H1 (cell line): ENCODE measurements at regions not wholly inside any gene's neighbourhood (a gene's known extent, or its start where the extent isn't known, plus 50 kb on each side); places are given as distances from the start of the nearest gene placed in this dataset.
"Not testable (repeated sequence)": the region's sequence is repeated elsewhere in the genome, so short reads cannot be mapped to it uniquely, and the experiment has no call there.

Source experiments
- CTCF ChIA-PET: fragments of 300-600 bp; sonication (Branson Sonifier 250); formaldehyde crosslinking; loops from one replicate; lab custom pipeline; 2021; ENCODE audit not compliant: partially characterized antibody; lab: Charles Lee
- POLR2A ChIA-PET: fragments of 300-600 bp; sonication (Branson Sonifier 250); formaldehyde crosslinking; loops from one replicate; lab custom pipeline; 2021; ENCODE audit warnings: inconsistent platforms; ENCODE audit not compliant: partially characterized antibody; lab: Charles Lee
- DNase-seq, 2 experiments: peaks; one replicate each; pipeline versions ENCODE4 v3.0.0 to v3.0.0-alpha.2; 2010 to 2022; ENCODE audit warnings: low spot score in 2 of 2, low read depth in 1 of 2, mixed read lengths in 1 of 2
- FAIRE-seq: peaks from 2 replicates; lab custom pipeline; 2011; peaks lifted over from hg19 to GRCh38; lab: Jason Lieb, UNC
- H2AFZ ChIP-seq: 2 replicates; pipeline ENCODE4 v1.8.1; 2012; ENCODE audit warnings: low read length, inconsistent platforms
- H2AK5ac ChIP-seq: 2 replicates; pipeline ENCODE4 v1.6.1; 2013; ENCODE audit warnings: low read depth, low read length
- H2BK120ac ChIP-seq: replicated peaks from 2 replicates; pipeline ENCODE3; 2013; ENCODE audit warnings: low read depth, low read length, inconsistent platforms
- H2BK12ac ChIP-seq: 2 replicates; pipeline ENCODE4 v1.6.1; 2013; ENCODE audit warnings: low read depth, low read length
- H2BK15ac ChIP-seq: 2 replicates; pipeline ENCODE4 v1.6.1; 2013; ENCODE audit warnings: low read length
- H2BK20ac ChIP-seq: 2 replicates; pipeline ENCODE4 v1.6.1; 2013; ENCODE audit warnings: low read length
- H2BK5ac ChIP-seq: 2 replicates; pipeline ENCODE4 v1.6.1; 2013; ENCODE audit warnings: low read depth, low read length
- H3K14ac ChIP-seq: 2 replicates; pipeline ENCODE4 v1.6.1; 2013; ENCODE audit warnings: inconsistent platforms; ENCODE audit not compliant: insufficient read length
- H3K18ac ChIP-seq: 2 replicates; pipeline ENCODE4 v1.6.1; 2013; ENCODE audit warnings: low read length; ENCODE audit errors: extremely low read depth
- H3K23ac ChIP-seq: 2 replicates; pipeline ENCODE4 v1.6.1; 2013; ENCODE audit warnings: inconsistent platforms; ENCODE audit not compliant: insufficient read length
- H3K23me2 ChIP-seq: 2 replicates; pipeline ENCODE4 v1.6.1; 2013; ENCODE audit warnings: low read depth, low read length
- H3K27ac ChIP-seq: 2 replicates; pipeline ENCODE4 v1.6.1; 2011; ENCODE audit warnings: low read depth, low read length, inconsistent platforms
- H3K27me3 ChIP-seq, 4 experiments: replicated peaks in 1 of 4; 1 replicate in 1 of 4; 2 replicates in 3 of 4; pipeline versions ENCODE4 v1.6.1 to v1.8.1; 2011 to 2013; ENCODE audit warnings: low read length in 3 of 4, mild to moderate bottlenecking in 3 of 4, inconsistent platforms in 2 of 4, mixed read lengths in 2 of 4, moderate library complexity in 1 of 4; ENCODE audit not compliant: control insufficient read depth in 3 of 4, insufficient read depth in 3 of 4; ENCODE audit errors: extremely low read depth in 1 of 4
- H3K36me3 ChIP-seq, 4 experiments: 2 replicates each; pipeline versions ENCODE4 v1.6.1 to v1.8.1; 2011 to 2013; ENCODE audit warnings: mild to moderate bottlenecking in 4 of 4, low read length in 3 of 4, moderate library complexity in 2 of 4, control low read depth in 1 of 4, inconsistent platforms in 1 of 4; ENCODE audit not compliant: insufficient read depth in 4 of 4, control insufficient read depth in 2 of 4
- H3K4ac ChIP-seq: replicated peaks from 2 replicates; pipeline ENCODE3; 2013; ENCODE audit warnings: low read length, low read depth, mixed read lengths, inconsistent platforms; ENCODE audit not compliant: insufficient read length
- H3K4me1 ChIP-seq, 4 experiments: replicated peaks in 1 of 4; 1 replicate in 1 of 4; 2 replicates in 3 of 4; pipeline versions ENCODE4 v1.6.1 to v1.8.1; 2011 to 2013; ENCODE audit warnings: low read length in 3 of 4, inconsistent platforms in 2 of 4, mixed read lengths in 1 of 4; ENCODE audit not compliant: insufficient read depth in 4 of 4, control insufficient read depth in 3 of 4
- H3K4me2 ChIP-seq, 2 experiments: 2 replicates each; pipeline versions ENCODE4 v1.6.1 to v1.8.1; 2011 to 2013; ENCODE audit warnings: low read depth in 2 of 2, low read length in 2 of 2, control low read depth in 1 of 2, inconsistent platforms in 1 of 2, mild to moderate bottlenecking in 1 of 2; ENCODE audit not compliant: insufficient read depth in 1 of 2
- H3K4me3 ChIP-seq, 4 experiments: fragments of 200-600, 300-600 bp in 1 of 4; sonication (generic), shearing (Covaris generic), sonication (Bioruptor Twin) in 1 of 4; 2 replicates each; pipeline versions ENCODE4 v1.5.1 to v1.8.1; 2011 to 2016; ENCODE audit warnings: low read length in 4 of 4, low read depth in 3 of 4, control low read depth in 2 of 4, inconsistent platforms in 2 of 4, mild to moderate bottlenecking in 2 of 4, mixed read lengths in 1 of 4, moderate library complexity in 1 of 4; ENCODE audit not compliant: insufficient read depth in 2 of 4; ENCODE audit errors: extremely low read depth in 1 of 4
- H3K56ac ChIP-seq: replicated peaks from 2 replicates; pipeline ENCODE3; 2013; ENCODE audit warnings: low read depth, mild to moderate bottlenecking, mixed read lengths, low read length, inconsistent platforms; ENCODE audit not compliant: insufficient read length
- H3K79me1 ChIP-seq: 2 replicates; pipeline ENCODE4 v1.6.1; 2013; ENCODE audit warnings: low read depth, low read length, control low read depth
- H3K79me2 ChIP-seq, 2 experiments: 2 replicates each; pipeline versions ENCODE4 v1.6.1 to v1.8.1; 2012 to 2013; ENCODE audit warnings: low read length in 2 of 2, mild to moderate bottlenecking in 2 of 2, inconsistent platforms in 1 of 2; ENCODE audit not compliant: insufficient read depth in 2 of 2, control insufficient read depth in 1 of 2
- H3K9ac ChIP-seq, 4 experiments: replicated peaks in 1 of 4; 1 replicate in 1 of 4; 2 replicates in 3 of 4; pipeline versions ENCODE4 v1.6.1 to v1.8.1; 2011 to 2013; ENCODE audit warnings: low read depth in 3 of 4, low read length in 3 of 4, control low read depth in 2 of 4, mild to moderate bottlenecking in 2 of 4, moderate library complexity in 2 of 4, inconsistent platforms in 1 of 4; ENCODE audit errors: extremely low read depth in 1 of 4
- H3K9me3 ChIP-seq, 2 experiments: 2 replicates each; pipeline versions ENCODE4 v1.6.1 to v1.8.1; 2012 to 2013; ENCODE audit warnings: mild to moderate bottlenecking in 2 of 2, moderate library complexity in 2 of 2, control low read depth in 1 of 2, inconsistent platforms in 1 of 2, low read depth in 1 of 2, low read length in 1 of 2, mixed read lengths in 1 of 2; ENCODE audit not compliant: insufficient read depth in 2 of 2
- H4K20me1 ChIP-seq, 2 experiments: replicated peaks in 1 of 2; 2 replicates each; pipeline versions ENCODE3 to v1.8.1; 2011 to 2013; ENCODE audit warnings: inconsistent platforms in 2 of 2, low read length in 2 of 2, mild to moderate bottlenecking in 1 of 2; ENCODE audit not compliant: insufficient read depth in 2 of 2, control insufficient read depth in 1 of 2
- H4K5ac ChIP-seq: 2 replicates; pipeline ENCODE4 v1.6.1; 2013; ENCODE audit warnings: low read length, low read depth, mixed read lengths, inconsistent platforms; ENCODE audit not compliant: insufficient read length
- H4K8ac ChIP-seq: 2 replicates; pipeline ENCODE4 v1.8.0; 2013; ENCODE audit warnings: mild to moderate bottlenecking, moderate library complexity, low read length, inconsistent platforms; ENCODE audit not compliant: insufficient read depth; ENCODE audit errors: extremely low read depth
- H4K91ac ChIP-seq: replicated peaks from 2 replicates; pipeline ENCODE3; 2013; ENCODE audit warnings: low read length, mixed read lengths, inconsistent platforms; ENCODE audit not compliant: insufficient read length
- WGBS, 2 experiments: shearing (Covaris generic) in 1 of 2; methylation state at CpG; one replicate each; pipeline versions ENCODE4 v1.1.6 to v1.1.7; 2013 to 2015; ENCODE audit warnings: low lambda C conversion rate in 2 of 2, mixed read lengths in 2 of 2, inconsistent platforms in 1 of 2, low coverage in 1 of 2, missing lambda C conversion rate in 1 of 2; ENCODE audit not compliant: insufficient replicate concordance in 2 of 2, insufficient coverage in 1 of 2, insufficient read length in 1 of 2; ENCODE audit errors: extremely low coverage in 1 of 2, missing lambda C conversion rate in 1 of 2; 5-methylcytosine and 5-hydroxymethylcytosine counted together

DNA sequence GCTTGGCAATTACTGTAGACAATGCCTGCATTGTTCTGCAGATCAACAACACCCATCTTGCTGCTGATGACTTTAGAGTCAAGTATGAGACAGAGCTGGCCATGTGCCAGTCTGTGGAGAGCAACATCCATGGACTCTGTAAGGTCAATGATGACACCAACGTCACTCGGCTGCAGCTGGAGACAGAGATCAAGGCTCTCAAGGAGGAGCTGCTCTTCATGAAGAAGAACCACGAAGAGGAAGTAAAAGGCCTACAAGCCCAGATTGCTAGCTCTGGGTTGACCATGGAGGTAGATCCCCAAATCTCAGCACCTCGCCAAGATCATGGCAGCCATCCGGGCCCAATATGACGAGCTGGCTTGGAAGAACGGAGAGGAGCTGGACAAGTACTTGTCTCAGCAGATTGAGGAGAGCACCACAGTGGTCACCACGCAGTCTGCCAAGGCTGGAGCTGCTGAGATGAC lies 69.4 kb upstream of the RTL6 start:
- WGBS, 2 experiments: 87% methylated on average over 8 of the region's 8 CpGs; no CpG with 5 or more reads in 1 of the 2 experiments
- H3K4me3 ChIP-seq, H3K4me2 ChIP-seq, H3K56ac ChIP-seq, H2AK5ac ChIP-seq, H4K5ac ChIP-seq, H3K14ac ChIP-seq, H2BK15ac ChIP-seq, H3K4me1 ChIP-seq, FAIRE-seq, H3K4ac ChIP-seq, H3K23me2 ChIP-seq, H3K27me3 ChIP-seq, H3K79me1 ChIP-seq, H3K27ac ChIP-seq, H2BK120ac ChIP-seq, H2AFZ ChIP-seq, DNase-seq, H2BK5ac ChIP-seq, H4K91ac ChIP-seq, H3K79me2 ChIP-seq, POLR2A ChIA-PET, H3K9ac ChIP-seq, H3K23ac ChIP-seq, H4K8ac ChIP-seq, H3K36me3 ChIP-seq, H3K18ac ChIP-seq, H4K20me1 ChIP-seq, H3K9me3 ChIP-seq: not testable (repeated sequence)
- CTCF ChIA-PET: interaction anchor here (0.7 to 2.4 kb wide), 36 partner anchors 10 to 684 kb away, joined by 3 to 18 read pairs (median 4); no protein-coding TSS in a partner anchor
- H2BK12ac ChIP-seq: peak overlapping the region; percentile 44; the same call in 1 of the 2 replicates
- H2BK20ac ChIP-seq: peak overlapping the region; percentile 9; the same call in 1 of the 2 replicates
